HuH-7.5 (cell line): ENCODE measurements at regions not wholly inside any gene's neighbourhood (a gene's known extent, or its start where the extent isn't known, plus 50 kb on each side); places are given as distances from the start of the nearest gene placed in this dataset.

ENCODE experiments used
- DNase-seq: peaks from one replicate; pipeline ENCODE4 v3.0.0; 2011; ENCODE audit warnings: low spot score

- no peak for DNase-seq
Measured at GRCh38 chr20:16946097-16946496, 197.9 kb downstream of the OTOR start.

- no peak for DNase-seq
Measured at GRCh38 chr20:16947479-16947878, 199.3 kb downstream of the OTOR start.

- no peak for DNase-seq
Measured at GRCh38 chr20:16951876-16952275, 203.7 kb downstream of the OTOR start.

GRCh38 chr20:16952965-16953364, 204.8 kb downstream of the OTOR start:
- no peak for DNase-seq

- DNase-seq: no peak
Measured at GRCh38 chr20:16953858-16954257, 205.7 kb downstream of the OTOR start.

GRCh38 chr20:16955462-16955861, 207.3 kb downstream of the OTOR start:
- no peak for DNase-seq

- no peak for DNase-seq
Measured at GRCh38 chr20:16955971-16956370, 207.8 kb downstream of the OTOR start.

- DNase-seq: no peak
Measured at GRCh38 chr20:16965401-16965800, 217.2 kb downstream of the OTOR start.

GRCh38 chr20:16966276-16966880, 218.2 kb downstream of the OTOR start:
- no peak for DNase-seq

- no peak for DNase-seq
Measured at GRCh38 chr20:16968099-16968498, 219.9 kb downstream of the OTOR start.

- no peak for DNase-seq
Measured at GRCh38 chr20:16970776-16971175, 222.6 kb downstream of the OTOR start.

GRCh38 chr20:16974080-16974854, 226.1 kb downstream of the OTOR start:
- no peak for DNase-seq

GRCh38 chr20:16974855-16975162, 226.7 kb downstream of the OTOR start:
- no peak for DNase-seq

- DNase-seq: no peak
Measured at GRCh38 chr20:16975682-16976081, 227.5 kb downstream of the OTOR start.

- DNase-seq: no peak
Measured at GRCh38 chr20:16978497-16978896, 230.3 kb downstream of the OTOR start.

- DNase-seq: no peak
Measured at GRCh38 chr20:16982091-16982726, 234.1 kb downstream of the OTOR start.

GRCh38 chr20:16984481-16984880, 236.3 kb downstream of the OTOR start:
- DNase-seq: no peak

GRCh38 chr20:17003170-17003870, 223.5 kb upstream of the PCSK2 start:
- DNase-seq: no peak

- DNase-seq: no peak
Measured at GRCh38 chr20:17010181-17010580, 216.7 kb upstream of the PCSK2 start.

GRCh38 chr20:17012546-17013226, 214.2 kb upstream of the PCSK2 start:
- DNase-seq: no peak

GRCh38 chr20:17014217-17014616, 212.6 kb upstream of the PCSK2 start:
- DNase-seq: no peak

GRCh38 chr20:17014756-17015366, 212.0 kb upstream of the PCSK2 start:
- DNase-seq: no peak
